ENCODE measurements at regions not wholly inside any gene's neighbourhood (a gene's known extent, or its start where the extent isn't known, plus 50 kb on each side); places are given as distances from the start of the nearest gene placed in this dataset.
"Not testable (repeated sequence)": the region's sequence is repeated elsewhere in the genome, so short reads cannot be mapped to it uniquely, and the experiment has no call there.

DNA sequence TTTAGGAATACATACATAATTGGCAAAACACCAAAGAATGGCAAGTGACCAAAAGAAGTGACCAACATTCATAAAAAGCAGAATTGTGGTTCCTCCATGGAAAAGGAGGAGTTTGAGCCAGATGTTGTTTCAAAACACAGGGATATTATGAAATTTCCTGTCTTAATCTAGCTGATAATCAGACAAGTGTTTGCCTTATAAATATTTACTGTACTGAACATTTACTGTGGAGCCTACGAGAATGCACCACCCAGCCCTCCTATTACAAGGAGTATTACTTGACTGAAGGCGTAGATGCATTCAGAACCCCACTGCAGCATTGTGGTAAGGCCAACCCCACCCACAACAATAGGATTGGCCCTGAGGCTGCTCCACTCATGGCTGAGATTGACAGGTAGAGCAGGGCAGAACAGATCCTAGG lies 118.9 kb downstream of the AKR1D1 start:
- no peak overlapping the region for H3K4me3 ChIP-seq
- no peaks in the 10 kb centered on the region for H3K9me3 ChIP-seq
- H3K27me3 ChIP-seq (ENCODE audit: low read depth), result no peaks in the 10 kb centered on the region
- intact Hi-C loops (cut with DNase I), result no loop called here
- H3K27ac ChIP-seq, result peak overlapping the region; percentile 24
- peaks cover 21% of the 10 kb centered on the region for H3K4me1 ChIP-seq
- DNase-seq, result no peak
- TF ChIP-seq, protein P1, sequence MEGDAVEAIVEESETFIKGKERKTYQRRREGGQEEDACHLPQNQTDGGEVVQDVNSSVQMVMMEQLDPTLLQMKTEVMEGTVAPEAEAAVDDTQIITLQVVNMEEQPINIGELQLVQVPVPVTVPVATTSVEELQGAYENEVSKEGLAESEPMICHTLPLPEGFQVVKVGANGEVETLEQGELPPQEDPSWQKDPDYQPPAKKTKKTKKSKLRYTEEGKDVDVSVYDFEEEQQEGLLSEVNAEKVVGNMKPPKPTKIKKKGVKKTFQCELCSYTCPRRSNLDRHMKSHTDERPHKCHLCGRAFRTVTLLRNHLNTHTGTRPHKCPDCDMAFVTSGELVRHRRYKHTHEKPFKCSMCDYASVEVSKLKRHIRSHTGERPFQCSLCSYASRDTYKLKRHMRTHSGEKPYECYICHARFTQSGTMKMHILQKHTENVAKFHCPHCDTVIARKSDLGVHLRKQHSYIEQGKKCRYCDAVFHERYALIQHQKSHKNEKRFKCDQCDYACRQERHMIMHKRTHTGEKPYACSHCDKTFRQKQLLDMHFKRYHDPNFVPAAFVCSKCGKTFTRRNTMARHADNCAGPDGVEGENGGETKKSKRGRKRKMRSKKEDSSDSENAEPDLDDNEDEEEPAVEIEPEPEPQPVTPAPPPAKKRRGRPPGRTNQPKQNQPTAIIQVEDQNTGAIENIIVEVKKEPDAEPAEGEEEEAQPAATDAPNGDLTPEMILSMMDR (IDR thresholded peaks at IDR 0.05), result no peak
- ATAC-seq, result peak; percentile 93 to 94
- no peaks in the 10 kb centered on the region for H3K36me3 ChIP-seq

DNA sequence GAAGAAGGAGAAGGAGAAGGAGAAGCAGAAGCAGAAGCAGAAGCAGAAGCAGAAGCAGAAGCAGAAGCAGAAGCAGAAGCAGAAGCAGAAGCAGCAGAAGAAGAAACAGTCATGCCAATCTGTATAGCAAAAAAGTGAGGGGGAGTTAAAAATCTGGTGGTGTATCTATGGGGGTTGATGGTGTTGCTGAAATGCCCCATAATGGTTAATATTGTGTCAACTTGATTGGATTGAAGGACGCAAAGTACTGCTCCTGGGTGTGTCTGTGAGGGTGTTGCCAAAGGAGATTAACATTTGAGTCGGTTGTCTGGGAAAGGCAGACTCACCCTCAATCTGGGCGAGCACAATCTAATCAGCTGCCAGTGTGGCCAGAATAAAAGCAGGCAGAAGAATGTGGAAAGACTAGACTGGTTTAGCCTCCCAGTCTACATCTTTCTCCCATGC lies 120.3 kb downstream of the AKR1D1 start:
- intact Hi-C loops (cut with DNase I); H3K27ac ChIP-seq; H3K36me3 ChIP-seq; DNase-seq; H3K9me3 ChIP-seq; H3K27me3 ChIP-seq (ENCODE audit: low read depth); H3K4me3 ChIP-seq: not testable (repeated sequence)
- peaks cover 21% of the 10 kb centered on the region for H3K4me1 ChIP-seq
- peak; percentile 41 to 54 for ATAC-seq

DNA sequence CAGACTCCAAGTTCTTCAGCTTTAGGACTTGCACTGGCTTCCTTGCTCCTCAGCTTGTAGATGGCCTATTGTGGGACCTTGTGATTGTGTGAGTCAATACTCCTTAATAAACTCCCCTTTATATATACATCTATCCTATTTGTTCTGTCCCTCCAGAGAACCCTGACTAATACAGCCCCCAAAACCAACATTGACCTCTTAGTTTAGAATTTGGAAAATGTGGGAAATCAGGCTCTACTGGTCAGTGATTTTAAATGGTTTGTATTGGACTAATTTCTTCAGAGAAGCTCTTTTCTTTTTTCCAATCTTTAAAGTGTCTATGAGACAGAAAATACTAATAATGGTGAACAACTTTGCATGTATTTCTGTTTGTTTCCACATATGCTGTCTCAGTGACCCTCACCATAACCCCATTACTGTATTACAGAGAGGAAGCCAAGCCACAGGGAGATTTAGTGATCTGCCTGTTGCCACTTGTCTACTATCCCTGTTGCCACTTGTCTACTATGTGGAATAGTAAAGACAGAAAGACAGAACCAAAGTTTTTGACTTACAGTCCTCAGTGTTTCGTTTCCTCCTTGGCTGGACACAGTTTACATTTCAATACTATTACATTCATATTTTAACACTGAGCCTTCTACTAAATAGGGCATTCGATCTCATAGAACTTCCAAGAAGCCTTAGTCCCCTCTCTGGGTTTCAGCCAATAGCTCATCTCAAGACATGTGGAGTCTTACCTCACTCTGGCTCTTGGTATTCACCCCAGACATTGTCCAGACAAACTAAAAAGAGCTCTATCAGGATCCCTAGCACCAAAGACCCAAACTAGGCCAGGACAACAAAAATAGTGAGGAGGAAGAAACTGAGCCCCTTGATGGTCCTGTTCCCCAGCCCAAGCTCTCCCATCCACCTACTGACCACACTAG lies 121.0 kb downstream of the AKR1D1 start:
- H3K4me3 ChIP-seq, result no peak overlapping the region
- TF ChIP-seq, protein P1 (IDR thresholded peaks at IDR 0.05), result no peak
- no peak for DNase-seq
- no peak for ATAC-seq
- H3K9me3 ChIP-seq, result no peaks in the 10 kb centered on the region
- no peak overlapping the region for H3K27ac ChIP-seq
- no peaks in the 10 kb centered on the region for H3K27me3 ChIP-seq (ENCODE audit: low read depth)
- intact Hi-C loops (cut with DNase I), result no loop called here
- H3K4me1 ChIP-seq, result peaks cover 21% of the 10 kb centered on the region
- no peaks in the 10 kb centered on the region for H3K36me3 ChIP-seq

DNA sequence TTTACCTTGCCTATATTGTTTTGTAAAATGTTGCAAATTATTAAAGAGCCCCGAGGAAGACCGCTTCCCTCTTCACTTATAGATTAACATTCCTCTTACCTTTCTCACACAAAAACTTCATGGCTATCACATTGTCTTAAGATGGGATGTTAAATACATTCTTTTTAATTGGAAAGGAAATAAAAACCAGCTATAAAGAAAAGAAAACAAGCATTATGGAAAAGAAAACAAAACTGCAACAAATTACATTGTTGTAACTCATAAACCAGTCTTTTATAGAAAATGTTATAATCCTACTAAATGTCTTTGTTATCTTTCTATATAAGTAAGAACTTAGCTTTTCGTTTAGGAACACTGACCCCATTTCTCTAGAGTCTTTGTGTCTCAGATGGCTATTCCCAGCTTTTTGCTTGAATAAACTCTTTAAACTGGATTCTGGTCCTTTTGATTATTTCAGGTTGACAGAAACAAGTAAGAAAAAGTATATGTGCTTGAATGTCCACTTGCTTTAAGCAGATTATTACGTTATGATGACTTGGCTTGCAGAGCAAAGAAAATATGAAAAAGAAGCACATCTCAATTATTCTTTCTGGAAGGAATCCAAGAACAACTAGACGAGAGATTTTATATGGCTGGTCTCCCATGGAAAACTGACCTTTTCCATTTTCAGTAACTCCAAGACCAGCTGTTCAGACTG lies 128.2 kb downstream of the AKR1D1 start:
- TF ChIP-seq, protein P1 (IDR thresholded peaks at IDR 0.05), result no peak
- H3K36me3 ChIP-seq, result no peaks in the 10 kb centered on the region
- H3K27ac ChIP-seq, result no peak overlapping the region
- DNase-seq, result no peak
- H3K27me3 ChIP-seq (ENCODE audit: low read depth), result no peaks in the 10 kb centered on the region
- no peak for ATAC-seq
- no peaks in the 10 kb centered on the region for H3K9me3 ChIP-seq
- H3K4me1 ChIP-seq, result no peaks in the 10 kb centered on the region
- H3K4me3 ChIP-seq, result no peak overlapping the region
- intact Hi-C loops (cut with DNase I), result no loop called here

DNA sequence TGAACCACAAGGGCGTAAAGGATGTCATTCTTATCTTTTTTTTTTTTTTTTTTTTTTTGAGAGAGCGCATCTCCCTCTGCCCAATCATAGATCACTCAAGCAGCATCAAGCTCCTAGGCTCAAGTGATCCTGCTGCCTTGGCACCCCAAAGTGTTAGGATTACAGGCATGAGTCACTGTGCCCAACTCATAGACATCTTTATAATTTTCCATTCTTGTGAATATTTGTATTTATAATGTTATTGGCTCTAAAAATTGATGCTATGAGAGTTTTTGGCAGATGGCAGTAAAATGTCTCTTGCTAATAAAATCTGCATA lies 128.7 kb downstream of the AKR1D1 start:
- Histone ChIP-seq H3K9me3 (no peaks in the 10 kb centered on the region), H3K27ac (no peak overlapping the region), H3K36me3 (no peaks in the 10 kb centered on the region), H3K4me1 (no peaks in the 10 kb centered on the region), H3K27me3 (ENCODE audit: low read depth) (no peaks in the 10 kb centered on the region), H3K4me3 (no peak overlapping the region)
- DNase-seq, result no peak
- no peak for ATAC-seq
- intact Hi-C loops (cut with DNase I), result no loop called here
- TF ChIP-seq, protein P1 (IDR thresholded peaks at IDR 0.05), result no peak

DNA sequence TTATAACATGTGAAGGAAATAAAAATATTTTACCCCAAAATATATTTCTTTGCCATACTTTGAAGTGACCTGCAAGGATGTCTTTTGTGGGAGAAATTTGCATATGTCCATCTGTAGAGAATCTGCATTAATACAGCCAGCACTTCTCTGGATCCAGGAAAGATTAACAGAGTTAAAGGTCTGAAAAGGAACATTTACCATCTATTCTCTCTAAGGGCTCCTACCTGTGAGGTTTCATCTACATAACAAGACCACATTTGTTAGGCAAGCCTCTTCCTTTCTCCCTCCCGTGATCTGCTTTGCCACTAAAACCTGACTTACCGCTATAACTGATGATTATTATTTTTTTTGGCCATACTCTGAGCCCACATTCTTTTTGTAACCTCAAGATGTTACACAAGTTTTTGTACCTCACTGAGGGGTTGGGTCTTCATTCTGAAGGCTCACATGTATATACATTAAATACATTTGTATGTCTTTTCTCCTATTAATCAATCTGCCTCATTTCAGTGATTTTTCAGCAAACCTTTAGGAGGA lies 129.4 kb downstream of the AKR1D1 start:
- intact Hi-C loops (cut with DNase I), result no loop called here
- ATAC-seq, result no peak
- H3K27ac ChIP-seq, result no peak overlapping the region
- H3K9me3 ChIP-seq, result no peaks in the 10 kb centered on the region
- TF ChIP-seq, protein P1 (IDR thresholded peaks at IDR 0.05), result no peak
- no peaks in the 10 kb centered on the region for H3K36me3 ChIP-seq
- no peaks in the 10 kb centered on the region for H3K4me1 ChIP-seq
- DNase-seq, result no peak
- no peak overlapping the region for H3K4me3 ChIP-seq
- no peaks in the 10 kb centered on the region for H3K27me3 ChIP-seq (ENCODE audit: low read depth)
